ENCODE measurements at regions not wholly inside any gene's neighbourhood (a gene's known extent, or its start where the extent isn't known, plus 50 kb on each side); places are given as distances from the start of the nearest gene placed in this dataset.
A peak's percentile ranks its signal among the peaks of the same experiment; 100 is the strongest.

- no peak for DNase-seq (ENCODE audit: low spot score)
Observed at GRCh38 chrY:15402451-15402850, 878.1 kb downstream of the NLGN4Y start.

GRCh38 chrY:15404551-15404950 lies 880.2 kb downstream of the NLGN4Y start:
- DNase-seq (ENCODE audit: low spot score), result no peak

- no peak for DNase-seq (ENCODE audit: low spot score)
Observed at GRCh38 chrY:15415165-15415564, 890.8 kb downstream of the NLGN4Y start.

- DNase-seq (ENCODE audit: low spot score), result no peak
Observed at GRCh38 chrY:15418613-15419012, 894.3 kb downstream of the NLGN4Y start.

- no peak for DNase-seq (ENCODE audit: low spot score)
Observed at GRCh38 chrY:15424665-15425132, 900.4 kb downstream of the NLGN4Y start.

- DNase-seq (ENCODE audit: low spot score), result no peak
Observed at GRCh38 chrY:15440021-15440695, 915.8 kb downstream of the NLGN4Y start.

GRCh38 chrY:15440696-15441408 lies 916.5 kb downstream of the NLGN4Y start:
- DNase-seq (ENCODE audit: low spot score), result no peak

- DNase-seq (ENCODE audit: low spot score), result no peak
Observed at GRCh38 chrY:15441878-15442277, 917.5 kb downstream of the NLGN4Y start.

- DNase-seq (ENCODE audit: low spot score), result no peak
Observed at GRCh38 chrY:15445871-15446270, 921.5 kb downstream of the NLGN4Y start.

- DNase-seq (ENCODE audit: low spot score), result no peak
Observed at GRCh38 chrY:15446861-15447260, 922.5 kb downstream of the NLGN4Y start.

- DNase-seq (ENCODE audit: low spot score), result no peak
Observed at GRCh38 chrY:15447959-15448358, 923.6 kb downstream of the NLGN4Y start.

GRCh38 chrY:15455133-15455937 lies 931.0 kb downstream of the NLGN4Y start:
- no peak for DNase-seq (ENCODE audit: low spot score)

GRCh38 chrY:15455980-15456469 lies 931.7 kb downstream of the NLGN4Y start:
- DNase-seq (ENCODE audit: low spot score), result peak; percentile 5

- no peak for DNase-seq (ENCODE audit: low spot score)
Observed at GRCh38 chrY:15456491-15456890, 932.2 kb downstream of the NLGN4Y start.

- DNase-seq (ENCODE audit: low spot score), result no peak
Observed at GRCh38 chrY:15457682-15458081, 933.4 kb downstream of the NLGN4Y start.

GRCh38 chrY:15458426-15458825 lies 934.1 kb downstream of the NLGN4Y start:
- DNase-seq (ENCODE audit: low spot score), result no peak

GRCh38 chrY:15465880-15466279 lies 941.6 kb downstream of the NLGN4Y start:
- DNase-seq (ENCODE audit: low spot score), result no peak

- DNase-seq (ENCODE audit: low spot score), result no peak
Observed at GRCh38 chrY:15466891-15467290, 942.6 kb downstream of the NLGN4Y start.

- no peak for DNase-seq (ENCODE audit: low spot score)
Observed at GRCh38 chrY:15468091-15468490, 943.8 kb downstream of the NLGN4Y start.

GRCh38 chrY:15471371-15471770 lies 947.0 kb downstream of the NLGN4Y start:
- no peak for DNase-seq (ENCODE audit: low spot score)

- DNase-seq (ENCODE audit: low spot score), result no peak
Observed at GRCh38 chrY:15478348-15478963, 954.1 kb downstream of the NLGN4Y start.

GRCh38 chrY:15500536-15500935 lies 976.2 kb downstream of the NLGN4Y start:
- no peak for DNase-seq (ENCODE audit: low spot score)

All from putamen (tissue), 1 donor.